ENCODE measurements at regions not wholly inside any gene's neighbourhood (a gene's known extent, or its start where the extent isn't known, plus 50 kb on each side); places are given as distances from the start of the nearest gene placed in this dataset.
"Not testable (repeated sequence)": the region's sequence is repeated elsewhere in the genome, so short reads cannot be mapped to it uniquely, and the experiment has no call there.

DNA sequence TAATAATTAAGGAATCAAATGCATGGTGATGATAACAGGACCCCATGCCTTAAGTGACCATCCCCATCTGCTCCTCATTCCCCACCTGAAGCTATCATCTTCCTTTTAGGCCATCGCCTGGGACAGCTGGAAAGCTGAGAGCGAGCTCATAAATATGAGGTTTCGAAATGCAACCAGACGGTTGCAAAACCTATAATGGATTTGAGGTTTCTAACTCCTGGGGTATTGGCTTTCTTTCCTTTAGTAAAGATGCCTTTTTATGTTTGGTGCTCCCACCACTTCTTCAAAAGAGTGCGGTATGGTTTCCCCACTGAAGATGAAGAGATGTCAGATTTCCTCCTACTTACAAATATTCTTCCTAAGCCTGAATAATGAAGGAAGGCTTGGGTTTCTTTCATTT, 1589.5 kb upstream of the PIK3C3 start:
- DNase-seq (ENCODE audit: low read depth) = no peak

DNA sequence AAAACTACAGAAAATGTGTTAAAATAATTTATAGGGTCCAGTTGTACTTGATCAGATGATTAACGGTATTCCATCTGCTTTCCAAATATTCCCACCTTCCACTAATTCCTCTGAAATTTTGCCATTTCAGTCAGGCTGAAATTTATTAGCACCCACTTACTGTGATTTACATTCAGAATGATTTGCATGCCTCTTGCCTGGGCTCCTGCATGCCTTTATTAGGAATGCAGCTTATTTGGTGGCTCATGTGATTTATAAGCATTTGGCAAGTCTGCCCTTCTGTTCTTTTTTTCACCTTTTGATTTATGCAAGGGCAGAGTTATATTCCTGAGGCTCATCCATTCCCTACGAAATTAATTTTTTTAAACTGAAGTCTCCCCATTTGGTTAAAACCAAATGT, 1594.5 kb upstream of the PIK3C3 start:
- no peak for DNase-seq (ENCODE audit: low read depth)

GRCh38 chr18:40357536-40357935, 1597.5 kb upstream of the PIK3C3 start:
- DNase-seq (ENCODE audit: low read depth) = no peak

DNA sequence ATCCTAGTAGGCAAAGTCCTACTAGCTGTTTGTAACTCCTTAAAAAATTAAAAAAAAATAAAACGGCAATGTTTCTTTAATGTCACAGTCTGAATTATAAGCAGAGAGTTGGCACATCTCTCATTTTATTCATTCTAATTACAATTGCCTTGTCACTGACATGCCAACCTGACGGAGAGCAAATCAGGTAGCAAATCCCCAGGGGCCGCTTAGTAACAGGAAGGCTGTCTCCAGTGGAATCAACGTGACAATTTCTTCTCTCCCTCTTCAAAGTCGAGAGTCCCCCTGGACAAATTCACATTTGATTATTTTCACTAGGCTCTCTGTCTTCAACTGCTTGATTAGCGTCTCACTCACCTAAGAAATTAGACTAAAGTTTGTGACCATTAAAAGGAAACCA, 1598.9 kb upstream of the PIK3C3 start:
- no peak for DNase-seq (ENCODE audit: low read depth)

- DNase-seq (ENCODE audit: low read depth) = no peak
Observed at GRCh38 chr18:40355726-40356125, 1599.3 kb upstream of the PIK3C3 start.

GRCh38 chr18:40348196-40348595, 1606.8 kb upstream of the PIK3C3 start:
- DNase-seq (ENCODE audit: low read depth) = no peak

GRCh38 chr18:40347261-40347660, 1607.8 kb upstream of the PIK3C3 start:
- no peak for DNase-seq (ENCODE audit: low read depth)

DNA sequence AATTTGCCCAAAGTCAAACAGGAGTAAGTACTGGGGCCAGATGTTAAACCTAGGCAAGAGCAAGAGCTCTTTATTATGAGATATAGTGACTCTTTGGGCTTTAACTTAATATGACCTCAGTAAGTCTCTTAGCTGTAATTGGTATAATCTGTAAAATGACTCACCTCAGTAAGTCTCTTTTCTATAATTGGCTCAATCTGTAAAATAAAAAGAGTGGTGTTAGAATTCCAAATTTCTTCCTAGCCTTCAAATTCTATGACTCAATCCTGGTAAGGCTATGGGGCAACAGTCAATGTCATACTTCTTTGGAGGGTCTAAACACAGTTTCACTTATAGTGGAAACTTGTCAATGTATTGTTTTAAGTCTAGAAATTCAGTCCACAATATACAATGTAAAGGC, 1608.9 kb upstream of the PIK3C3 start:
- DNase-seq (ENCODE audit: low read depth) = no peak

DNA sequence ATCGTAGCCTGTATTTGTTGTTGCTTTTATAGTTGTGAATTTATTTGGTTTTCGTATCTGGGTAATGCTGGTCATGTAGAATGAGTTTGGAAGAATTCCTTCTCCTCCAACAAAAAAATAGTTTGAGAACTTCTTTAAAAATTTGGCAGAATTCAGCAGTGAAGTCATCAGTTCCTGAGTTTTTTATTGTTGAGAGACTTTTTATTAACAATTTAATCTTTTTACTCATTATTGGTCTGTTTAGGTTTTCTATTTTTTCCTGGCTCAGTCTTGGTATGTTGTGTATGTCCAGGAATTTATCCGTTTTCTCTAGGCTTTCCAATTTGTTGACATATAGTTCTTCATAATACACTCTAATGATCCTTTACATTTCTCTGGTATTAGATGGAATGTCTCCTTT, 1613.3 kb upstream of the PIK3C3 start:
- no peak for DNase-seq (ENCODE audit: low read depth)

- DNase-seq (ENCODE audit: low read depth) = no peak
Observed at GRCh38 chr18:40338284-40338683, 1616.8 kb upstream of the PIK3C3 start.

DNA sequence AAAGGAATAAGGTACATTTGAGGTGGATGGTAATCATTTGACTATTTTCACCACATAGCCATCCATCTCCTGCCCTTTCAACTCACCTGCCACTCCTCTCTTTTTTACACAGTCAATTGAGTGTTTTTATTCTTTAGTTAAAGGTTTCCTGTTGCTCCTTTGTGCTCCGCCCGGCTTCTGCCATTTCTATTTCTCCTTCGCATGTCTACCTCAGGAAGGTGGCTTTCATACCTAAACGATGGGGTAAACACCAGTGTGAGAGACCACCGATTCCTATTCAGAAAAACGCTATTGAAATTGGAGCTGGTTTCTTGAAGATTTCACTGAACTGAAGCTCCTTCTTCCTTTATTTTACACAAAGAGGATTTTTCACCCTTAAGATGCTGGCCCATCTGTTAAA, 1628.0 kb upstream of the PIK3C3 start:
- no peak for DNase-seq (ENCODE audit: low read depth)

GRCh38 chr18:40325988-40326387, 1629.0 kb upstream of the PIK3C3 start:
- DNase-seq (ENCODE audit: low read depth) = no peak

GRCh38 chr18:40314199-40314598, 1640.8 kb upstream of the PIK3C3 start:
- DNase-seq (ENCODE audit: low read depth) = no peak

- no peak for DNase-seq (ENCODE audit: low read depth)
Observed at GRCh38 chr18:40313030-40313642, 1641.9 kb upstream of the PIK3C3 start.

- no peak for DNase-seq (ENCODE audit: low read depth)
Observed at GRCh38 chr18:40307627-40308026, 1647.4 kb upstream of the PIK3C3 start.

GRCh38 chr18:40296717-40297413, 1658.2 kb upstream of the PIK3C3 start:
- no peak for DNase-seq (ENCODE audit: low read depth)

DNA sequence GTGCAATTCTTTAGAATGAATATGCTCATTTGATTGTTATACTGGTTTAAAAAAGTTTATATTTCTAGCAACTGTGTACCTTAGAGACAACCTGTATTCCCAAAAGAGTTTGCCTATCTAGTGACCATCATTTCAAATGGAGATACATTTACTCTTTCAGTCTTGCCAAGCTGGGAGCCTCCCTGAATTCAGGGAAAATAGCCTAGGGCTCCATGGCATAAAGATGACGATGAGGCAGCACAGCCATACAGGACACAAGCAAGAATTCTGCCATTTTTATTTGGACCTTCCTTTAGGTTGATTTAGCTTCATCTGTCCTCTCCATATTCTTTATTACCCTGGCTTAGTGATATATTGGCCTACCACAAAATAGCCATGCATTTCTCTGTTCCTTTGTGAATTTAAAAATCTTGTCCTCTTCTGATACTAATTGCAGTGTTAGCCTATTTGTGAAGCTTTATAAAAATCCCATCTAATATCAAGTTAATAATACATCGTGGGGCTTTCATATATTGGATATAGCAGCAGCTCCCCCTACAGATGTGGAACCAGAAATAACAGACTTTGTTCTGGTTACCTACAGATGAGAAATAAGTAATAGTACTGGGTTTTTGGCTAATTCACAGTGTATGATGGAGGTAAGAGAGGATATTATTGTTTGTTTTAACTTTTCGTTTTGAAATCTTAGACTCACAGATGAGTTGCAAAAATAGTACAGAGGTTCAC, 1661.9 kb upstream of the PIK3C3 start:
- DNase-seq (ENCODE audit: low read depth) = no peak

DNA sequence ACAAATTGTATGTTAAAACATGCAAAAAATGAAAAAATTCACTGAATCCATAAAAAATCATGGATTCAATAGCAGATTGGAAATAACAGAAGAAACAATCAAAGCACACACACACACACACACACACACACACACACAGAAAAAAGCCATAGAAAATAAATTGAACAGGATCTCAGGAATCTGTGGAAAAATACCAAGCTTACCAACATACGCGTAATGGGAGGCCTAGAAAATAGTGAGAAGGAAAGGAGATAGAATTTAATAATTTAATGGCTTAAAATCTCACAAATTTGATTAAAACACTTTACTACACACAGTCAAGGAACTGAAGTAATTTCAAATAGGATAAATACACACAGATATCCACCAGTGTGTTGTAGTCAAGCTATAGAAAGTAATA, 1671.5 kb upstream of the PIK3C3 start:
- no peak for DNase-seq (ENCODE audit: low read depth)

GRCh38 chr18:40281356-40281755, 1673.7 kb upstream of the PIK3C3 start:
- not testable (repeated sequence) for DNase-seq (ENCODE audit: low read depth)

- DNase-seq (ENCODE audit: low read depth) = no peak
Observed at GRCh38 chr18:40274618-40275196, 1680.3 kb upstream of the PIK3C3 start.

DNA sequence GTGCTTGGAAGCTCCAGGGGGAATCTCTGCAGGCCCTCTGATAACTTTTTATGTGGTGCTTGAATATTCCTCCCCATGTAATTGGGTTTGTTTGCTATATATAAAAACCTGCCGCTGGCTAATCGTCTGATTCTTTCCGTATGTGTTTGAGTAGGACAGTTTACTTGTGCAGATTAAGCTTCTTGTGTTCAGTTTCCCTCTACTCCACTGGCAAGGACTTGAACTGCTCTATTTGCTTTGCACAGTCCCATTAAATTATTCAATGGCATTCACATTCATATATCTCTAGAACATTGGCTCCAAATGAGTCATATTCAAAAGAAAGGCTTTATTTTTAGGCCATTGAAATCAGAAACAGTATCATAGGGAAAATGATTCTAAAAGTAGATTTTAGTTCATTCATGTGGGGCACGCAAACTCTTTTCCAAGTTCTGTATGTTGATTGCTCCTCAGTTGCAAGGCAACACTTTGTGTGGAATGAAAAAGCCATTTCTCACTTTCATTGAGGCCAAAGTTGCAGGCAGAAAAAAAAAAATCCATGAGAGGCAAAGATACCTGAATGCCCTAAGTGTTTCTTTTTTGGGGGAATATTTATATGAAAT, 1682.3 kb upstream of the PIK3C3 start:
- DNase-seq (ENCODE audit: low read depth) = no peak

- no peak for DNase-seq (ENCODE audit: low read depth)
Observed at GRCh38 chr18:40259115-40259835, 1695.8 kb upstream of the PIK3C3 start.

All from fibroblast of gingiva (primary cell).